Body of pancreas (tissue), 4 donors: ENCODE measurements at regions not wholly inside any gene's neighbourhood (a gene's known extent, or its start where the extent isn't known, plus 50 kb on each side); places are given as distances from the start of the nearest gene placed in this dataset.

Experiments used
- POLR2A ChIP-seq, 3 donors: fragments of 450-650 bp; IDR thresholded peaks; one replicate each; pipeline ENCODE4 v1.6.1; 2016; ENCODE audit warnings: antibody characterized with exemption in 3 of 3, mild to moderate bottlenecking in 2 of 3
- TF ChIP-seq, protein P1 (sequence below), 7 experiments: fragments of 450-650 bp in 4 of 7; fragments of 200-600 bp in 3 of 7; sonication (generic) in 3 of 7; IDR thresholded peaks; one replicate each; pipeline ENCODE4 v1.5.1; 2016 to 2019; ENCODE audit warnings: antibody characterized with exemption in 7 of 7

DNA sequence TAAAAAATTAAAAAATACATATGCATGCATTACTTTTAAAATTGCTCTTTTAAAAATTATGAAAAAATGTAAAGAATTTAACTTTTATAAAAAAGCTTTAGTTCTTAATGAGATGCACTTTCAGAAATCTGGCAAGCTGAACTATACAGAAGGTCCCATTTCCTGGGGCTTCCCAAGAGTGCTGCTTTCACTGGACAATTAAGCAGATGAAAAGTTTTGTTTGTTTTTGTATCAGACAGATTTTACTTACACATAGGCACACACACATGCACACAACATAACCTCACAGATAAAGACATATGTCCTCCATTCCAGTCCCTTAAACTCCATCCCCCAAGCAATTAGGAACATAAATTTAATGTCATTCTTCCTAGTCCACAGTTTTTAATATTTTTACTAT lies 402.3 kb upstream of the ASIC2 start:
- TF ChIP-seq, protein P1, sequence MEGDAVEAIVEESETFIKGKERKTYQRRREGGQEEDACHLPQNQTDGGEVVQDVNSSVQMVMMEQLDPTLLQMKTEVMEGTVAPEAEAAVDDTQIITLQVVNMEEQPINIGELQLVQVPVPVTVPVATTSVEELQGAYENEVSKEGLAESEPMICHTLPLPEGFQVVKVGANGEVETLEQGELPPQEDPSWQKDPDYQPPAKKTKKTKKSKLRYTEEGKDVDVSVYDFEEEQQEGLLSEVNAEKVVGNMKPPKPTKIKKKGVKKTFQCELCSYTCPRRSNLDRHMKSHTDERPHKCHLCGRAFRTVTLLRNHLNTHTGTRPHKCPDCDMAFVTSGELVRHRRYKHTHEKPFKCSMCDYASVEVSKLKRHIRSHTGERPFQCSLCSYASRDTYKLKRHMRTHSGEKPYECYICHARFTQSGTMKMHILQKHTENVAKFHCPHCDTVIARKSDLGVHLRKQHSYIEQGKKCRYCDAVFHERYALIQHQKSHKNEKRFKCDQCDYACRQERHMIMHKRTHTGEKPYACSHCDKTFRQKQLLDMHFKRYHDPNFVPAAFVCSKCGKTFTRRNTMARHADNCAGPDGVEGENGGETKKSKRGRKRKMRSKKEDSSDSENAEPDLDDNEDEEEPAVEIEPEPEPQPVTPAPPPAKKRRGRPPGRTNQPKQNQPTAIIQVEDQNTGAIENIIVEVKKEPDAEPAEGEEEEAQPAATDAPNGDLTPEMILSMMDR (IDR thresholded peaks at IDR 0.05), result no peak
- no peak for TF ChIP-seq POLR2A (IDR thresholded peaks at IDR 0.05)
